ENCODE measurements at regions not wholly inside any gene's neighbourhood (a gene's known extent, or its start where the extent isn't known, plus 50 kb on each side); places are given as distances from the start of the nearest gene placed in this dataset.

DNA sequence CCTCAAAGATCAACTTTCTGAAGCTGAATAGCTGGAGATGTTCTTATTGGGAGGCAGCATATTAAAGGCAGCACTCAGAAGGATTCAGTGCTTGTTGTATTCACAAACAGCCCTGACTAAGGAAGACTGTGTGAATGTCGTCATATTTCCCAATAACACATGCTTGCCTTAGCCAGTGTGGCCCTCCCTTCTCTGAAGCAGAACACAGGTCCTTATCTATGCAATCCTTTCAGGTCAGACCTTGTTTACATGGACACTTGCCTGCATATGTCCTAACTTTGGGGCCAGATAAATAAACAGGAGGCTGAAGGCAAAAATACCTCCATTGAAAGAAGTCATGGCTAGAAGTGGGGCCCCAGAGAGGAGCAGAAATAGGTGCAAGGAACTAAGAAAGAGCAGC is 97.2 kb downstream of the SLC4A3 start:
- intact Hi-C loops (cut with DNase I): no loop called here
- no peaks in the 10 kb centered on the region for H3K27me3 ChIP-seq
- H3K36me3 ChIP-seq (replicated peaks in 1 of 2; ENCODE audit: insufficient read depth in 1 of 2, low read depth in 2 of 2): no peaks in the 10 kb centered on the region
- DNase-seq: no peak
- no peak for TF ChIP-seq CTCF (IDR thresholded peaks at IDR 0.05)
- TF ChIP-seq POLR2A (IDR thresholded peaks at IDR 0.05): no peak
- no peaks in the 10 kb centered on the region for H3K4me1 ChIP-seq
- no peaks in the 10 kb centered on the region for H3K9me3 ChIP-seq
- ATAC-seq: no peak
- H3K27ac ChIP-seq: no peak overlapping the region
- H3K4me3 ChIP-seq: no peak overlapping the region
- WGBS, 2 donors: 19 to 59% methylated on average over 1 of the region's 1 CpG

DNA sequence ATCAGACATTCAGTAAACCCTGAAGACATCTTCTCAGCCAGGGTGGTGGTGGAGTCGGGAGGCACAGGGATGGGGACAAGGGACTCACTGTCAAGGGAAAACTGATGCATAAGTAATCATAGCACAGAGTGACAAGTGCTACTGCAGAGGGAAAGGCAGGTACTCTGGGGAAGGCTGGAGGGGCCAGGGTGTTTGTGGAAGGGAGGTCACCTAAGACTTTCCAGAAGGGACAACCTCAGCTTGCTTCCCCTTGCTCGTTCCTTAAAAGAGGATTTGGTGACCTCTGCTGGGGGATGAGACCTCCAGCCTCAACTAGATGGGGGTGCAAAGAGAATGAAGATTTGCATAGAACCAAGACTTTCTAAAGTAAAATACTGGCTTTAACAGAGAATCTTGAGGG is 99.5 kb downstream of the SLC4A3 start:
- 70 to 77% methylated on average over 2 of the region's 2 CpGs for WGBS, 2 donors
- H3K4me1 ChIP-seq: no peaks in the 10 kb centered on the region
- no peaks in the 10 kb centered on the region for H3K9me3 ChIP-seq
- no peaks in the 10 kb centered on the region for H3K36me3 ChIP-seq (replicated peaks in 1 of 2; ENCODE audit: insufficient read depth in 1 of 2, low read depth in 2 of 2)
- no peak for TF ChIP-seq CTCF (IDR thresholded peaks at IDR 0.05)
- TF ChIP-seq POLR2A (IDR thresholded peaks at IDR 0.05): no peak
- no peak overlapping the region for H3K4me3 ChIP-seq
- no peak for ATAC-seq
- no peaks in the 10 kb centered on the region for H3K27me3 ChIP-seq
- intact Hi-C loops (cut with DNase I): no loop called here
- no peak overlapping the region for H3K27ac ChIP-seq
- no peak for DNase-seq

DNA sequence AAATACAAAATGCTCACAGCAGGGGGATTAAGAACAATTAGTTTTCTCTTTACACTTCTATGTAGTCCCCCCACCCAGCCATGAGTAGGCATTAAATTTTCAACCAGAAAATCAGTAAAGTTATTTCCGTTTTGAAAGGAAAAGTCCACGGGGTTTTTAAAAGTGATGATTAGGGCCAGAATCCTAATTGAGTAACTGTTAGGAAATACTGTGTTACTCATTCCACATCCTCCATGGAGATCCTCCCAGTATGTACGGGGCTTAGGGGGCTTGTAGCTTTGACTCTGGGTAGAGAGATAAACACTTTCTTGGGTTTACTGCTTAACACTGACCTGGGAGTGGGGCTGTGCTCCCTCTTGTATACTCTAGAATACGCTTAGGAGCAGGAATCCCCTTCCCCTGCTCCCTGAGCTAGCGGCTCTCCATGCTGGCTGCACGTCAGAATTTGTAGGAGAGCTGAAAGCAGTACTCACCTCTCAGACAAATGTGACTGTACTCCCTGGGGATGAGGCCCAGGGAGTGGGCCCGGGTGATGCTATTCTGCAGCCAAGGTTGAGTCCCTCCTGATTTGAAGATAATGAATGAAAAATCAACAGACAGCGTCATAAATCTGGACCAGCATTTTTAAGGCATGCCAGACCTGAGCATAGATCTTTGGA is 100.5 kb downstream of the SLC4A3 start:
- ATAC-seq: no peak
- Histone ChIP-seq H3K36me3 (replicated peaks in 1 of 2; ENCODE audit: insufficient read depth in 1 of 2, low read depth in 2 of 2) (no peaks in the 10 kb centered on the region), H3K4me1 (no peaks in the 10 kb centered on the region), H3K9me3 (no peaks in the 10 kb centered on the region), H3K4me3 (no peak overlapping the region), H3K27ac (no peak overlapping the region), H3K27me3 (no peaks in the 10 kb centered on the region)
- WGBS, 2 donors: 65 to 73% methylated on average over 8 of the region's 8 CpGs
- intact Hi-C loops (cut with DNase I): no loop called here
- TF ChIP-seq CTCF (IDR thresholded peaks at IDR 0.05) (no peak), POLR2A (IDR thresholded peaks at IDR 0.05) (no peak)
- no peak for DNase-seq

GRCh38 chr2:219728991-219729487 is 101.6 kb downstream of the SLC4A3 start:
- 15 to 22% methylated on average over 9 of the region's 9 CpGs for WGBS, 2 donors
- no peak for DNase-seq
- Histone ChIP-seq H3K4me3 (no peak overlapping the region), H3K27me3 (no peaks in the 10 kb centered on the region), H3K36me3 (replicated peaks in 1 of 2; ENCODE audit: insufficient read depth in 1 of 2, low read depth in 2 of 2) (no peaks in the 10 kb centered on the region), H3K4me1 (no peaks in the 10 kb centered on the region), H3K27ac (no peak overlapping the region), H3K9me3 (no peaks in the 10 kb centered on the region)
- intact Hi-C loops (cut with DNase I): no loop called here
- no peak for ATAC-seq
- no peak for TF ChIP-seq CTCF (IDR thresholded peaks at IDR 0.05)
- no peak for TF ChIP-seq POLR2A (IDR thresholded peaks at IDR 0.05)

DNA sequence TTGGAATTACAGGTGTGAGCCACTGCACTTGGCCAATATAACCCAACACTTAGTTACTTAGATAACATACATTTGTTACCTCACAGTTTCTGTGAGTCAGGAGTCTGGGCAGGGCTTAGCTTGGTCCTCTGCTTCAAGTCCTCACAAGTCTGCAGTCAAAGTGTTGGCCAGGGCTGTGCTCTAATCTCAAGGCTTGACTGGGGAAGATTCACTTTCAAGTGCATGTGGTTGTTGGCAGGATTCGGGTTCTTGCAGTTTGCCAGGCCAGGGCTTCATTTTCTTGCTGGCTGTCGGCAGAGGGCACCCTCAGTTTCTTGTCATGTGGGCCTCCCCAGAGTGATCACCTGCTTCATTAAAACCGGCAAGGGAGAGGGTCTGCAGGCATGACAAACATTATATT is 103.7 kb downstream of the SLC4A3 start:
- H3K27me3 ChIP-seq: no peaks in the 10 kb centered on the region
- no peak overlapping the region for H3K4me3 ChIP-seq
- 67 to 79% methylated on average over 3 of the region's 3 CpGs for WGBS, 2 donors
- no peak overlapping the region for H3K27ac ChIP-seq
- intact Hi-C loops (cut with DNase I): loop anchor here (10.0 kb wide), 1 partner anchor 1844 kb away; the partner anchor contains the start of gene EPHA4
- no peak for ATAC-seq
- no peak for DNase-seq
- H3K4me1 ChIP-seq: no peaks in the 10 kb centered on the region
- H3K36me3 ChIP-seq (replicated peaks in 1 of 2; ENCODE audit: insufficient read depth in 1 of 2, low read depth in 2 of 2): no peaks in the 10 kb centered on the region
- H3K9me3 ChIP-seq: no peaks in the 10 kb centered on the region
- TF ChIP-seq CTCF (IDR thresholded peaks at IDR 0.05) (no peak), POLR2A (IDR thresholded peaks at IDR 0.05) (no peak)

All from body of pancreas (tissue), 4 donors.